Activated CD8-positive, alpha-beta memory T cell treated with anti-CD3 and anti-CD28 coated beads for 48 hours (primary cell): ENCODE measurements at regions not wholly inside any gene's neighbourhood (a gene's known extent, or its start where the extent isn't known, plus 50 kb on each side); places are given as distances from the start of the nearest gene placed in this dataset.
"Not testable (repeated sequence)": the region's sequence is repeated elsewhere in the genome, so short reads cannot be mapped to it uniquely, and the experiment has no call there.

Experiments
- DNase-seq, 3 experiments: peaks; one replicate each; pipeline ENCODE4 v3.0.0-alpha.2; 2020; ENCODE audit warnings: low read depth in 2 of 3, low spot score in 2 of 3

DNA sequence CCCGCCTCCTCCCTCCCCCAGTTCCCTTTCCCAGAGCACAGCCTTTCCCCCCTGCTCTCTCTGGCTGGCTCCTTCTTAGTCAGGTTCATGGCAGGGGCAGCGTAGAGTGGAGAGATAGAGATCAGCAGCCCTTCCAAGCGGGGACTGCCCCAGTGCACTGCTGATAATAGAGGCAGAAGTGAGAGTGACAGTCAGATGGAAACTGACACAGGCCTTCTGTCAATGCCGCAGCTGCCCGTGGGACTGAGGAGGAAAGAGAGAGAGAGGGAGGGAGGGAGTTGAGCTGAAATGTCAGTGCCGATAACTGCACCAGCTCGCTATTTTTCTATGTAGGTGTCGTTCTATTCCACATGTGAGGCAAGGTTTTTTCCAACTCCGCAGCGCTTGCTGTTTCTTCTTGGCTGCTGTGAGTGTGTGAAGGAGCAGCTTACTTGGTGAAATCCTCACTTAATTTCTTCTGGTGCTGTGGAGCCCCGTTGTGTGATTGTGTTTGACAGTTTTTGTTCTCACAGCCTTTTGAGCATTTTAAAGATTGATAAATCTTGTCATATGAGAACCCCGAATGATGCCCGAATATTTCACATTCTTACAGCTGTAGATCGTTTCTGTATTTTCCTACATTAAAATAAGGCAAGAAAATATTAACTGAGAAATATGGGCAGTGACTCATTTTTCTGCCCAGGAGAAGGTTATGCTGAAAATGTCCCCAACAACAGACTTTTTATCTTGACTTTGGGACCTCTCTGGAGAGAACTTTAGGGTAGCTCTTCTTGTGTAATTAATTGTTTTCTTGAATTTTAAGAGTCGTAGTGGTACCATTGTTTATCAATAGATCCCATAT, 386.4 kb upstream of the MMS22L start:
- peak in 1 of 3 experiments; percentile 1 for DNase-seq

DNA sequence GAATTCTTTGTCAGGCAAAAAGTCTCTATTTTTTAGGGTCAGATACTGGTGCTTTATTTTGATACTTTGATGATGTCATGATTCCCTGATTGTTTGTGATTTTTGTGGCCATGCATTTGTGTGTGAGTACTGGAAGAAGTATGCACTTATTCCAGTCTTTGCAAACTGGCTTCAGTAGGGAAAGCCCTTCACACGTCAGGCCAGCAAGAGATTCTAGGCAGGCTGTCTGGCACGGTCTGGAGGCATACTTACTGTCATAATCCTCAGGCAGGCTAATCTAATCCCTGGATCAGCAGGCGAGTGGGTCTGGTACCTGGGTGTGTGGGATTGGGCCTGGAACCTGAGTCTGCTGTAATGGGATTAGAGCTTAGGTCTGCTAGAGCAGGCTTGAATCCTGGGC, 391.8 kb upstream of the MMS22L start:
- no peak for DNase-seq

DNA sequence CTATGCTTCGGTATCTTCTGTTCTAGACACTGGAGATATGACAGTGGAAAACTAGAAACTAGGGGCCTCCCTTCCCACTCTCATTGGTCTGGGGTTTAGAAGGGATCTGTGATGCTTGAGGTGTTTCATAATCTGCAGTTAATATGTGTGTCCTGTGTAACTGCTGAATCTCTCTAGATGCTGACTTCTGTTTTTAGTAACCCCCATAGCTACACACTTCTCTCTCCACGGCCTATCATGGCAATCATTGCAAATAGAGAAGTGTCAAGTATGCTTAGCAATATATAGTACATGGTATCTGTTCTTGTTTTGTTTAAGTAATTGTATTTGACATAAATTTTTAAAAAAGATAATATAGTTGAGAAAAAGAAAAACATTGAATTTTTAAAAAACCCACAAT, 394.6 kb upstream of the MMS22L start:
- DNase-seq: no peak

DNA sequence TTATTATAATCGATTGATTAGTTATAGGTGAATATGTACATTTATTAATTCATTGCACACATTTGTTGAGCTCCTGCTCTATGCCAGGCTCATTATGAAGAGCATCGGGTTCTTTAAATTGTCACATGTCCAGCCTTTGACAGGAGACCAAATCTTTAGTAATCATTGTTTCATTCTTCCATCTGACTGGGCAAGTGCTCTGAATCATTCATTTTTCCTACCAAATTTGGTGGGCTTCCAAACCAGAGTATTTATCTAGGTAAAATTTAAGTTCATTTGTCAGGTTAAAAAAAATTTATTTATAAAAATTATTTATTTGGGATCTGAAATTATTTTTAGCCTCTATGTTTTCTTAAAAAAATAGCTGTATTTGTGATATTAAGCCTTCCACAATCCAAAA, 404.9 kb upstream of the MMS22L start:
- no peak for DNase-seq

DNA sequence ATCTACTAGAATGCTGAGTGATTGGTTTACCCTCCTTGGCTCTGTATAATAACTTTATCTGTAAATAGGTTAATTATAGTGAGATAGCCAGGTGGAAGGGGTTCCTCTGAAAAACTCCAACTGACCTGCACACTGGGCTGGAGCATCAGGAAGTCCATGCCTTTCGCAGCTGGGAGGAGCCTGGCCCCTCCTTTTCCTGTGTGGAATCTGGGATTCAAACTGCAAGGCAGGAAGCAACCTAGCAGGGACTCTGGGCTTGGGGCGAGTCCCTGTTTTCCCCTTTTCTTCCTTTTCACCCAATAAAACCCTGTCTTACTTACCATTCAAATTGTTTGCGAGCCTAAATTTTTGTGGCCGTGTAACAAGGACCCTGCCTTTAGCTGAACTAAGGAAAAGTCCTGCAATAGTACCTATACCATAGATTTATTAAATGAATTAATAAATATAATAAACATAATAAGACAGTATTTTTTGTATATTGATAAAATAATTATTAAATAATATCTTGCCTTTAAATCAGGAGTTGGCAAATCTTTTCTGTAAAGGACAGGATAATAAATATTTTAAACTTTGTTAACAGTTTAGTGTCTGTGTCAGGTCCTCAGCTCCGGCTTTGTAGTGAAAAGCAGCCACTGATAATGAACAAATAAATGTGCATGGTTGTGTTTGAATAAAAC, 406.2 kb upstream of the MMS22L start:
- no peak for DNase-seq

DNA sequence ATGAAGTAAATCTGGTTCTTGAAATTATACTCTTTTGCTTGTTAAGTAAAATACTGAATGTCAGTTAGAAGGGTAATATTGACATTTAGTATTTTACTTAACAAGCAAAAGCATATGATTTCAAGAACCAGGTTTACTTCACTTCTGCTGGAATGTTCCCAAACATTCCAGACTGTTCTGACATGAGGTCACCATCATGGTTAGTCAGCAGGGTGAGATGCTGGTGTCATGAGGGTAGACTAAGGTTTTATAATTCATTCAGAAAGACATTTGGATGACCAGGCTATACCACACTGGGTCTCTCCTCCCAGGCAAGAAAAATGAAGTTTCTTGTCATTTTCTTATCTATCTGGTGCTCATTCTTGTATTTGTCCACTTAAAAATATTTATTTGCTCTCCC, 414.4 kb upstream of the MMS22L start:
- no peak for DNase-seq

DNA sequence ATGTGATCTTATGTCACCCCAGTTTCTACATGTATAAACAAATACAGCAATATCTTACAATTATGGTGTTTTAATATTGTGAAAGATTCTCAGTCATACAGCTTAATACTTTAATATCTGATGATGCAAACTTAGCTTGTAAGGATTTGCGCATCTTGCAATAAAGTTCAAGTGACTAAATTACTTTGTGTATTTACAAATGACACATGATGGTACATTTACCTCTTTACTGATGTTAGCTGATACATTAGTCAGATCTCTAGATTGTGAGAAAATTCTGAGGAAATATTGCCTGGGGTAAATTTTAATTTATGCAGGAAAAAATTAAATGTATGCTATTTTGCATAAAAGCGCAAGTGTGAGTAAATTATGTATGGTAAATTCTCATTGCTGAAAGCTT, 418.8 kb upstream of the MMS22L start:
- no peak for DNase-seq

DNA sequence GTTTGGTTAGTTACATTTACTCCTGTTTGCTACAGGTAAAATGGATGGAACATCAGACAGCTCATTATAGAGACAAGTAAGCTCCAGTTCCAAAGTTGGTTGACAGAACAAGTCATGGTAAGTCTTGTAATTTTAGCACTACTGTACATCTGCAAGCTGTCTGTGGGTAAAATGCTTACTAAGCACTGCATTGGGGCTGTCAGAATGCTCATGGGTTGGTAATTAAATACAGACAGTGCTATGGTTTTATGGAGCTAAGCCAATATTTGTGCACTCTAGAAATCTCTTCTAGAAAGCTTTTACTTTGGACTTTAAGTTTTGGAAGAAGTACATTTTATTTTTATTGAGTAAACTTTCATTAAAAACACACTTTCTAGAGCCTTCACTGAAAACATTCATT, 419.2 kb upstream of the MMS22L start:
- DNase-seq: no peak

DNA sequence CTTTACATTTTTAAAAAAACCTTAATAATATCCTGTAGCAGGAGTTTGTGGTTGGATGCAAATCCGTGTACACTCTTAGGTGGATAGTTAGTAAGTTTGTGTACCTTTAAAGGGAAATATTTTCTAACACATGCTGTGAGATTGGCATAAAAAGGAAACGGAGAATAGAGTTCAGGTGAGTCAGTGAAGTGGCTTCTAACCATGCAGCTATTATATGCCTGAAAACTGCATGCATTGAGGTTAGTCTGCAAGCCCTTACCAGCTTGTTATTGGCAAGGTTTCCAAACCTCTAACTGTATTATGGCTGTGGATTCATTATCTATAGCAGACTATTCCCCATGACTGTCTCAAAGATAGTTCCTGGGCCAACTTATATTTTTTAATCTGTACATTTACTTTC, 420.6 kb upstream of the MMS22L start:
- no peak for DNase-seq

DNA sequence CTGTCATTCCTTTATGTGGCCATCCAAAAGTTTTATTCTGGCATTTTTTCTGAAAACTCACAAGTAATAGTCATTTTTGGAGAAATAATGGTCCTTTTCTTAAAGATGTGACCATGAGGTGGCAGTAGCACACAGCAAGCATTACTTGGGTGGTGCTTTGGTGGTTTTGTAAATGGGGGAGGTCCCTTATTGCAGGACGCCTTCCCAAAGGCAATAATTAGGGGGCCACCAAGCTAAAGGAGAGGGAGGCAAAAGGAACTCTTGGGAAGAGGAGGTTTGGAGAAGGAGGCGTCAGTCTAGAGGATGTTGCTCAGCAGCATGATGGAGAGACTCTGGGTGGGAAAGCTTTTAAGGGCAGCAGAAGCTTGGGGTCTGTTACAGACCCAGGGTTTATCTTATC, 422.6 kb upstream of the MMS22L start:
- no peak for DNase-seq

DNA sequence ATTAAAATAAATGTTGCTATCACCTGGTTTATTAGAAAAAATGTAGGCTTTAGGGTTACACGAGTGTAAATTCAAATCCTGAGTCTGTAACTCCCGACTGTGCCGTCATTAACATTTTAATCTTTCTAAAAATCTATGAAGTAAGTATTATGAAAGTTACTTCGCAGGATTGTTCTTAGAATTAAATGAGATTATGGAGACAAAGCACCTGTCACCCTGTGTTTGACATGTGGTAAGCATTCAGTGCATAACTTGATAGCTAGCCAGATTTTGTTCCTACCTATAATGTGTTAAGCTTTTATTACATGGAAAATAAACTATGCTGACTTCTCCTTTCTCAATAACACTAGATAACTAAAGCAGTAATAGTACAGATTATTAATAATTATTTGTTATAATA, 429.7 kb upstream of the MMS22L start:
- DNase-seq: no peak

DNA sequence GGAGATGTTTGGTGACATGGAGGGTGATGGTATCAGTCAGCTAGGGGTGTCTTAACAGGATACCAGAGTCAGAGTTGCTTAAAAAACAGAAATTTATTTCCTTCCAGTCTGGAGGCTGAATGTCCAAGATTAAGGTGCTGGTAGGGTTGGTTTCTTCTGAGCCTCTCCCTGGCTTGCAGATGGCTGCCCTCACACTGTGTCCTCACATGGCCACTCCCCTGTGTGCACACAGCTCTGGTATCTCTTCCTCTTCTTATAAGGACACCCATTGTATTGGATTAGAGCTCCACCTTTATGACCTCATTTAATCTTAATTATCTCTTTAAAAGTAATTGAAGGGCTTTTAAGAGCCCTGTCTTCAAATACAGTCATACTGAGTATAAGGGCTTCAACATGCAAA, 431.8 kb upstream of the MMS22L start:
- DNase-seq: no peak

DNA sequence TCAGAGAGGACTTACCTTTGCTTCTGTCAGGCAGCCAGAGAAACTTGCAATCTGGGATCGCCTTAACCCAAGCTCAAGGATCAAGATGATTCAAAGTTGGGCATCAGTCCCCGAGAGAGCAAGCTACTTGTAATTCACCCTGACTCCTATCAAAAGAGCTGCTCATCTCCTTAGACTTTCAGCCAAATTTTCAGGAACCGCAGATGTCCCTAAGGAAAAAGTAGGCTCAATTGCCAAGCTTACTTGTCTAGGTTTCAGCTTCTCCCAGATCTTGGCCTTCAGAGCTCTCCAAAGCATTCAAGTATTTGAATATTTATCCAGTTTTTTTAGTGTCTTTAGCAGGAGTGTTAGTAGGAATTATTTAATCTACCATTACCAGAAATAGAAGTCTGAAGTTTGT, 434.1 kb upstream of the MMS22L start:
- DNase-seq: no peak

DNA sequence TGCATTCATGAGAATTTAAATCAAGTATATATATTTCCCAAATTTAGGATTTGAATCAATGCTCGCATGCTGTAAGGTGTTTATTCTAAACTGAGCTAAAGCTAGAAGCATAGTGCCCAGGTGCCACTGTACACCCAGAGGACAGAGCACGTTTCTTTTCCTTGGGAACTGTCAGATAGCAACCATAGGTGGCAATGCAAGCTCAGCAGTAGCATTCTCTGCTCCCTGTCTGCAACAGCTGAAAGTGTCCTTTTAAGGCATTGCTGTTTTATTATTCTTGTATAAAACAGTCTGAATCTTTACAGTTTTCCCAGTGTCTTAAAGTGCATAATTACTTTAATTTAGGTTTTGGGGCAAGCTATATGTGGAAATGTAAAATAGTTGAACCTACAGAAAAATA, 443.4 kb upstream of the MMS22L start:
- no peak for DNase-seq

DNA sequence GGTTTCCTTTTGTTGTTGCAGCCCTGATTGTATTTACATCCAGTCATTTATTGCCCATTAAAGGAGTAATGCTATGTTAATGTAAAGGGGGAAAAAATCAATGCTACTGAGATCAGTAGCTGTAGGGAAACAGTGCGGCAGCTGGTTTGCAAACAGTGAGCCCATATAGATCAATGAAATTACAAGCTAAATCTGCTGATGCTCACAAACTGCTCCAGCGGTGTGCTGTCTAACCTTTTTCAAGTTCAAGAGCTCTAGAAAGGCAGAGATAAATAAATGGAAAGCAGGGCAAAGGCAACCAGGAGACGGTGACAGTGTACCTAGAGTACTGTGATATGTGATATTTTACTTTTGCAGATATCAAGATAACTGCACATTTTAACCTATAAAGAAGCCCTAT, 449.0 kb upstream of the MMS22L start:
- DNase-seq: no peak

DNA sequence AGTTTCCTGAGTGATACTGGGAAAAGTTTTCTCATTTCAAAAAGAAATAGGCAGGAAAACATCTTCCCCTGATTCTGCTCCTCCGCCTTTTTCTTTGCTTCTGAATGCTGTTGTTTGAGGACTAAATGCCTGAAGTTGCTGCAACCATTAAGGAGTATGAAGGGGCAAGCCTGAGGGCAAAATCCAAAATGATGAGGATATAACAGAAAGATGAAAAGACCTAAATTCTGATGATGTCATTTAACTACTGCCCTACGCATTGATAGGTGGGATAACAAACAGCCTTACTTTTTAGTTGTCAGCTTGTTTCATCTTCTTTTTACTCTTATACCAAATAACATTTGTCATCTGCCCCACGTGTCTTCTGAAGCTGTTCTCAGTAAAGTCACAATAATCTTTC, 474.6 kb upstream of the MMS22L start:
- DNase-seq: no peak

DNA sequence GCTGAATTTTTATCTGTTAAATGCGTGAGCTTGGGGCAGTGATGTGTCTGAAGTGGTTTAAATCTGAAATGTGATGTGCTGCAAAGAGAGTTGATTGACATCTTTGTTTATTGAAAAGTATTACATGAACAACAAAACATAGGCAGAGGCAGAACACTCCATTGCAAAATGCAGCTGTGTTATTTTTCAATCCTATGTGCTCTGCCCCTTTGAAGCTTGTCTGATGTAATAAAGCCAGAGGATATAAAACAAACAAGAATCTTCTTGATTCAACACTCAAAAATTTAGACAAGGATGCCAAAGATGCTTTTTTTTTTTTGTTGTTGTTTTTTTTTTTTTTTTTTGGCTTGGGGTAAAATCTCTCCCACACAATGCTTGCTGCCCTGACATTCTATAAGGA, 482.4 kb upstream of the MMS22L start:
- no peak for DNase-seq

DNA sequence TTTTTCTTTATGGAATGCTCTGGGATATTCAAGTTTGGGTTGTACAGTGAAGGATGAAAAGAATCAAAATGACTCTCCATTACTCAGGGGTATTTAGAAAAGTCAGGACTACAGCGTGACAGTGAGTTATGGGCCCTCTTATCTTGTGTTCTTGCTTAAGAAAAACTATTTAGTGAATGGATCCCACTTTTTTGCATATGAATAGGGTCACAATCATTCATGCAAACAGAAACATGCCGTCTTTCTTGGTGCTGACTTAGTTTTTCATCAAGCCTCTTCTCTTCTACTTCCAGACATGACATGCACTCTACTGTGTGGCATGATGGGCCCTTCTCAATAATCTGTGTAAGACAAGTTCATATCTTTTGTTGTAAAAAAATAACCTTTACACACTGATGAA, 488.4 kb upstream of the MMS22L start:
- DNase-seq: no peak

DNA sequence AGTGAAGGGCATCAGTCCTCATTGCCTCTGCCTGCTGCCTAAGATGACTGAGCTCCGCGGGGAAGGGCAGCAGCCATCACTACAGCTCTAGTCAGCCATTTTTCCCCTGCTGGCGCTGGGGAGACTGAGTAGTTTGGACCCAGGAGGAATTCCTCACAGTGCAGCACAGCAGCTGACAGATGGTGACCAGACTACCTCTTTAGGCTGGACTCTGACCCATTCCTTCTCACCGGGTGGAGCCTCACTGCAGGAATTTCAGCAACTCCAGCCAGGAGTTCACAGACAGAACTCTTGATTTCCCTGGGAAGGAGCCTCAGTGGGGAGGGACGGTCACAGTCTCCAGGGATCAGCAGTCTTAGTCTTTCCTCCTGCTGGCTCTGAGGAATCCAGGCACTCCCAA, 492.0 kb upstream of the MMS22L start:
- no peak for DNase-seq

DNA sequence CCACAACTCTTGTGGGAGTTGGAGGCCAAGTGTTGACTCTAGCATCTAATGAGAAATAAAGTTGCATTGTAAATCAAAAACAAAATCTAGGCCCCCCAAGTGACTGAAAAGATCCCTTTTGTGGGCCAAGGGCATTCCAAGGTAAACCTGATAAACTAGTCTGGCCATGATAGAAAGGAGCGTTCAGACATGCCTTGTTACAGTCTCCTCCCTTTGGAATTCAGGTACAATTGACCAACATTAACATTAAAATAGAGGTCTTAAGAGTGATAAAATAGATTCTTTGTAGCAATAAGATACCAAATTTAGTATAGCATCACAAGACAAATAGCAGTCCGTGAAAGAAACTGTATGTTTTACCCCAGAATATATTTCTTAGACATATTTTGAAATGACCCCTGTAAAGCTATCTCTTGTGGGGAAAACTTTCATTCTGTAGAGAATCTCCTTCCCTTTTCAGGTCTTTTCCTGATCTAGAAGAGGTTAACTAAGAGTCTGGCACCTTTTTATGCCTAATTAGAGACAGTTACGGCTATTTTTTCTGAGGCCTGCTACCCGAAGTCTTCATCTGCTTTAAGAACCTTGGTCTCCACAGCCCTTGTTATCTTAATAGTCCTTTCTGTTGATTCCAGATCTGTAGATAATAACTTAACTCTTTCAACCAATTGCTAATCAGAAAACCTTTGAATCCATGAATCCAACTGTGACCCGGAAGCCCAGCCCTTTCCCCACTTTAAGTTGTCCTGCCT, 495.4 kb upstream of the MMS22L start:
- no peak for DNase-seq

DNA sequence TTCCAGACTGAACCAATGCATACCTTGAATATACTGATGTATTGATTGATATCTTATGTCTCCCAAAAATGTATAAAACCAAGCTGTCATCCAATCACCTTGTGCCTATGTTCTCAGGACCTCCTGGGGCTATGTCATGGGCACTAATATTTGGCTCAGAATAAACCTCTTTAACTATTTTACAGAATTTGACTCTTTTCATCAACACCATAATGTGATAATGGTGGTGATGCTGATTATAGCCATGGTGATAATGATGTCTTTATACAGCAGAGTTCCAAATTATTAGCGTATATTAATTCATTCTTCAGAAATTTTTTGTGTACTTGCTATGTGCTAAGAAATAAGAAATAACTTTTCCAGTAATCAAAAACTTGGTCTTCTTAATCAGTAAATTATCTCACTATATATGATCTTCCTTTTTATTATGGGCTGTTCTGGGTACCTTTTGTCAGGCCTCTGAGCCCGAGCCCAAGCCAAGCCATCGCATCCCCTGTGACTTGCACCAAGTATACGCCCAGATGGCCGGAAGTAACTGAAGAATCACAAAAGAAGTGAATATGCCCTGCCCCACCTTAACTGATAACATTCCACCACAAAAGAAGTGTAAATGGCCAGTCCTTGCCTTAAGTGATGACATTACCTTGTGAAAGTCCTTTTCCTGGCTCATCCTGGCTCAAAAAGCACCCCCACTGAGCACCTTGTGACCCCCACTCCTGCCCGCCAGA, 496.2 kb upstream of the MMS22L start:
- not testable (repeated sequence) for DNase-seq
